HG02938 (cell line): ENCODE measurements at regions not wholly inside any gene's neighbourhood (a gene's known extent, or its start where the extent isn't known, plus 50 kb on each side); places are given as distances from the start of the nearest gene placed in this dataset.
"Not testable (repeated sequence)": the region's sequence is repeated elsewhere in the genome, so short reads cannot be mapped to it uniquely, and the experiment has no call there.

Experiments
- ATAC-seq: cut with Tn5 transposase; IDR thresholded peaks from one replicate; pipeline ENCODE4 v1.9.1; 2021; ENCODE audit warnings: mild to moderate bottlenecking, moderate library complexity; ENCODE audit not compliant: unreplicated experiment

DNA sequence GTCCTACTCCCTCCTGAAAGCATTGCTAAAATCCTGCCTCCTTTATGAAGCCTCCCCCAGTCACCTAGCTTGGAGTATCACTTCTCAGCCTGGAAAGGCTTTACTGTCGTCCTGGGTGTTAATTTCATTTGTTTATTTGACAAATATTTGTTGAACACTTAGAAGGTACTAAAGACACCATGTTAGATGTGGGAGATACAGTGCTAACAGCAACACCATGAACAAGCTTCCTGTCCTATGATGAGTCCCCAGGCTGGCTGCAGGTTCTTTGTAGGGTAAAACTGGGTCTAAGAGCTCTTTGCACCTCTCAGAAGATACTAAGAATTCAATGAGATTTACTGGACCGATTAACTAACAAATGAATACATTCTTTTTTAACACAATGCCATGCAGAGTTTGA lies 109.2 kb upstream of the TMEM170B start:
- ATAC-seq = no peak

DNA sequence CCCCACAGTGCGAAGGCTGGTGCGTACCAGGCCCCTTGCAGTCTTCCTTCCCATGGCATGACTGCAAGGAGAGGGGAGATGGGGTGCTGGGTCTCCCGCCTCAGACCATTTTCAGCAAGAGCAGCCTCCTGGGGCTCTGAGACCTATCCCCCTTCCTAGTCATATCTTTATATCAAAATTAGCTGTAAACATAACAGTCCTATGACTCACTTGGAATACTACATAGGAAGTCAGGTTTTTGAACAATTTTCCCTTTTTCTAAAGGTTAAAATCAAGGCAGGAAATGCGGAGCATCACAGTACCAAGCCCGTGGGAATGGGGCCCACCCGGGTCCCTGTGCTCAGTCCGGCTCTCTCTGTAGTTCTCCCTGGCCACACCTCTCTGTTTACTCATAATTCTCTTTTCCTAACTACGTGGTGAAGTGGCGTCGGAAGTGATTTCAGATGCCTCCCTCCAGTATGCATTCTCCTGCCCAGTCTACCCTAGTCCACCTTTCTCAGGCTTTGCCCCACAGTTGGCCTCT lies 109.8 kb upstream of the TMEM170B start:
- ATAC-seq = no peak

DNA sequence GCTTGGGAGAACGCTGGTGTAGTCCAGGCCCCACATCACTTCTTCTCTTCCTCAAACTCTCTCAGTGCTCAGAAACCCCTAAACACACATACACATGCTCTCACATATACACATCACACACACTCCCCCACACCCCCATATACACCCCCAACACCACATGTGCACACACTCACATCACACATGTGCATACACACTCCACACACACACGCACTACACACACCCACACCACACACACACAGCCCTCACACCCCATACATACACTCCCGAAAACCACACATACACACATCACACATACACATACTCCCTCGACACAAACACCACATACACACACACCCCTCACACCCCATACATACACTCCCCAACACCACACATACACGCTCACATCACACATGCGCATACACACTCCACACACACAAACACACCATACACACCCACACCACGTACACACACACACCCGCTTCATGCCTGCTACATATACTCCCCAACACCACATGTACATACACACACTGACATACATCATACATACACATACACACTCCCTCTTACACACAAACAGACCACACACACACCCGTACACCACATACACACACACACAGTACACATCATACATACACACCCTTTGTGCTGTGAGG lies 110.3 kb upstream of the TMEM170B start:
- ATAC-seq = no peak

DNA sequence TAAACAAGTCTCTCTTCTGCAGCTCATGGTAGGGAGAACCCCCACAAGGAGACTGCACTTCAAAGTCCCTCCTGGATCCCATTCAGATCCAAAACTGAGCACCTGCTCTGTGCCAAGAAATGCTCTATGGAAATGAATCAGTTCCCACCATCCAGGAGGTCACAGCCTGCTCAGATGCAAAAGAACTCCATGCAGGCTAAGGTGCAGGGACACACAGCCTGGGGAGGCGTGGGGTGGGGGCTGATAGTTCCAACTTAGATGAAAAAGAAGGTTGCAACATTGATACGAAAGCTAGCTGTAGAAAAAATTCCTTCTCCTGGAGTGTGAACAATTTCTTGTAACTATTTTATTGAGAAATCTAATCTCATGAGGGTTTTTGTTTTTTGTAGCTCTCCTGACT lies 111.0 kb upstream of the TMEM170B start:
- ATAC-seq = no peak

DNA sequence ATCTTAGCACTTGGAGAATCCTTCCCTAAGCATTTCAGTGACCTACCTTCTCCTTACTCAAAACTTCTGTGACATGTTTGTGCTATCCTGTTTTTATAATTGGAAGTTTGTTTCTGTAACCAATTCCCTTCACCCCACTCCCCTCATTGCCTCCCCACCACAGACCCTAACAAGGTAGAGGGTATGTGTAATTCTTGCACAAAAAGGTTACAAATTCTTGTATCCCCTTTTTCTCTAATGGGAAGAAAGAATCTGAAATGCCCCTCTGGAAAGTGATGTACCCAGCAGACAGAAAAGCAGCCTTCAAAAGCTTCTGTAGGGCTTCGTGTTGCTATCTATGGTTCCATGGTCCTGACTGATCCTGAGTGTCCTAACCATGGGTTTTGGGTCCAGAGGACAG lies 111.7 kb upstream of the TMEM170B start:
- ATAC-seq = no peak

DNA sequence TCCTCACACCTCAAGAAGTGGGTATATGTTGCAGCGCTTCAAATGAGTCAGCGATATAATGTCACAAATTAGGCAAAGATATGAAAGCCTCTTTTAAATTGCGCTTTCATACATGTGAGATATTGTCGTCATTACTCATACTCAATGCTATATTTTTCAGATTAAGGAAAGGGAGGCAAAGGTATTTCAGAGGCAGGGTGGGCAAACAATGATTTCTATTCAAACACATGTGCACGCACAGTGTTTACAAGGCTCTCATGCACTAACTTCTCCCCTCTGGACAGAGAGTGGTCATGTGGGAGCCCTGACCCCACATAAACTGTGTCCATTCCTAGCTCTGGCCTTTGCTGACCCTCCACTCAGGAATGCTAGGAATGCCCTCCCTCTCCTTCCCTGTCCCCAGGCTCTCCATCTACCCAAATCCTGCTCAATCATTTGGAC lies 112.1 kb upstream of the TMEM170B start:
- no peak for ATAC-seq

DNA sequence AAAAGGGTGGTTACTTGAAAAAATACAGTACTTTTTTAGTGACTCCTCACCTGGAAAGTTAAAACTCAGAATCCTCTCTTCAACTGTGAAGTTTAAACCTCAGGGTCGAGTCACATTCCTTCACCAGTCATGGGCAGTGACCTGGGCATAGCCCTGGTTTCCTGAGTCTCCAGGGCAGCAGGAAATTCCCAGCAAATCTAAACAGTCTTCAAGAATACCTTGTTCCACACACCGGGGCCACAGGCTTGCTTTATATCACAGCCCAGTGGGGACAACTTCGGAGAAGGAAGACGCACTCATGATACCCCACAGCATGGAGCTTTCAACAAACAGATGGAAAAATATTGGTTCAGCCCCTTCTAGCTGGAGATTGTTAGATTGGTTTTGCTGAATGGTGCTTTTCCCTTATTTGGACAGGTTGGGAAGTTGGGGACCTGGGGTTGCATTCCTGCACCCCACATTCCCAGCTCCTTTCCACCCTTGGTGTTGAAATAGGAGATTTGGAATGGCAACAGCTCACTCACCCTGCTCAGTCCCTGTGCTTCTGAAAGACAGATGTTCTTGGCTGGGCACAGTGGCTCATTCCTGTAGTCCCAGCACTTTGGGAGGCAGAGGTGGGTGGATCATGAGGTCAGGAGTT lies 113.0 kb upstream of the TMEM170B start:
- no peak for ATAC-seq

DNA sequence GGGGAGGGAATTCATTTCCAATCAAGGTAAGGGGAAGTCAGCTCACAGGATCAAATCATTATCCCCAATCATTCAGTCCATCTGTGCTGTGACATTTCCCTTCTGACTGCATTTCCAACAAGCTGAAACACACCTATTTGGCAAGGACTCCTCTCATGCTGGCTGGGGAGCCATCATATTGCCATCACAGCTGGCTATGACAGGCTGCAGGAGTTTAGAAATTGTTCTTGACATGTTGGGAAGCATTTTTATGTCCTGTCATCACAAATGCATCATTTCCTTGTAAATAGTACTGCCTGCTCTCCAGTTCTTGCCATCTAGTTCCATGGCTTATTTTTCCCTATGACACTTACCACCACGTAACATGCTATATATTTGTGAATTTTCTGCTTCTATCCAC lies 113.9 kb upstream of the TMEM170B start:
- ATAC-seq = no peak

DNA sequence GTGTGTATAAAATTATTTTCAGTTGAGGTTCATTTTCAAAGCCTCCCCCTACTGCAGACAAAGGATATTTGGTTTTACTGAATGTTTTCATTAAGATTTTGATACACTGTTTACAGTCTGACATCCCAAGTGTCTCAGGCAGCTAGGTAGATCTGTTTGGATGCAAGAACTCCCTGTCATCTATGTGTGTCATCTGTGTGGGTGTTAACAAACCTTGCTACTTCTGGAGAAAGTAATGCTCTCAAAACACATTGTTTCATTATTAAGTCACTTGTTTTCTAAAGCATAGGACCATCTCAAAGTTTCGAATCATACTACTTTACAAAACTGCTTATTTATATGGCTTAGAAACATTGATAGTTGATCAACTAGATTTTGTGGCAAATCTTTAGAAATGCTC lies 114.5 kb upstream of the TMEM170B start:
- ATAC-seq = no peak

DNA sequence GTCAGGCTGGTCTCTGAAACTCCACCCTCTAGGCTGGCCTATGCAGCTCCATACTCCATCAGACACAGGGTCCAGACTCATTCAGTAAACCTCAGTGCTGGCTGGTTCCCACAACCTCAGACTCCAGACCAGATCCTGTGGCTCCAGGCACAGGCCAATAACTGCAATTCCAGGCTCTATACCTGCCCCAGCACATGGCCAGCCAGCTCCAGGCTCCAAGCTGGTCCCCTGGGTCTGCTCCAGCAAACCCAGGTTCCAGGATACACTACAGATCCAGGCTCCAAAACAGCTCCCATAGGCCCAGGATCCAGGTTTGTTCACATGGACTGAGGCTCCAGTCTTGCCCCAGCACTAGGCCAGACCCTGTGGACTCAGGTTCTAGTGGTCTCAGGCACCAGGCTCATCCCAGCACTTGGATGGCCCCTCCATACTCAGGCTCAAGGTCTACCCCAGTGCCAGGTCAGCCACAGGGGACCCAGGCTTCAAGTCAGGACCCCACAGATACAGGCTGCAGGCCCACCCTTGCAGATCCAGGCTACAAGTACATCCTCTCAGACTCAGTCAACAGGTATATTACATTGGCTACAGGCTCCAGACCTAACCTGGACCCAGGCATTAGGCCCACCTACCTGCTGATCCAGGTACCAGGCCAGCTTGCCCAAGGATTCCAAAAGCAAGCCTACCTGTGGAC lies 117.6 kb upstream of the TMEM170B start:
- ATAC-seq = no peak

DNA sequence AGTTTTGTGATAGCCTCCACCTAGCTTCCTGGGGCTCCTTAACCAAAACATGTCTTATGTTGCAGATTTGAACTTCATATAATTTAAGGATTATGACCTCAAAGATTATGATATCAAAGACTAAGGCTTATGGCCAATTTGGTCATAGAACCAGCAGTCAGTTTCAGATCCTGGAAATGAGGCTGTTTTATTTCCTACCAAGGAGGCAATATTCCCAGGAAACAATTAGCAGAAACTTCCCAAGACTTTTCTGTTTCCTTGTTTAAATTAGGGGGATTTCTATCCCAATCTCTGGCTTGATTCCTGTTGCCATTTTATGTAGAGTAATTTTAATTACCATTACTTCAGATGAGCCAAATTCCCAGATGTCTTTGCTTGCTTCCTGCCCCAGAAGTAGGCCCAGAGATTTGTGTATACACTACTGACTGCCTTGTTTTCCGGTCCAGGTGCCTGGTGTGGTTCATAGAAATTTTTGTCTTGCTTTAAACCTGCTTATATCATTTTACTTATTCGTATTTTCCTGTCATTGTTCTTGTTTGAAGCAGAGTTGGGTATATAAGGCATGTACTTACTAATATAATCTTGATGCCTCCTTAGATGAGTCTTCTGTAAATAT lies 119.2 kb upstream of the TMEM170B start:
- ATAC-seq = no peak

DNA sequence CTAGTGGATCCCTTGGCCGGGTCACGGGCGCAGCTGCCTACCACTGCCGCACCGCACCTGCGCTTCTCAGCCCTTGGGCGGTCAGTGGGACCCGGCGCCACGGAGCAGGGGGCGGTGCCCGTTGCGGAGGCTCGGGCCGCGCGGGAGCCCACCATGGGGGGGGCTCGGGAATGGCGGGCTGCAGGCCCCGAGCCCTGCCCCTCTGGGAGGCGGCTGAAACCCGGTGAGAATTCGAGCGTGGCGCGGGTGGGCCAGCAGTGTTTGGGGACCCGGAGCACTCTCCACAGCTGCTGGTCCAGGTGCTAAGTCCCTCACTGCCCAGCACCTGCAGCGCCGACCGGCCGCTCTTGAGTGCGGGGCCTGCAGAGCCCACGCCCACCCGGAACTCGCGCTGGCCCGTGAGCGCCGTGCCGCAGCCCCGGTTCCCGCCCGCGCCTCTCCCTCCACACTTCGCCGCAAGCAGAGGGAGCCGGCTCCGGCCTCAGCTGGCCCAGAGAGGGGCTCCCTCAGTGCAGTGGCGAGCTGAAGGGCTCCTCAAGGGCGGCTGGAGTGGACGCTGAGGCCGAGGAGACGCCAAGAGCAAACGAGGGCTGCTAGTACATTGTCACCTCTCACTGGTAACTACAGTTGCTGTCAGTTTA lies 120.5 kb upstream of the TMEM170B start:
- ATAC-seq = no peak

DNA sequence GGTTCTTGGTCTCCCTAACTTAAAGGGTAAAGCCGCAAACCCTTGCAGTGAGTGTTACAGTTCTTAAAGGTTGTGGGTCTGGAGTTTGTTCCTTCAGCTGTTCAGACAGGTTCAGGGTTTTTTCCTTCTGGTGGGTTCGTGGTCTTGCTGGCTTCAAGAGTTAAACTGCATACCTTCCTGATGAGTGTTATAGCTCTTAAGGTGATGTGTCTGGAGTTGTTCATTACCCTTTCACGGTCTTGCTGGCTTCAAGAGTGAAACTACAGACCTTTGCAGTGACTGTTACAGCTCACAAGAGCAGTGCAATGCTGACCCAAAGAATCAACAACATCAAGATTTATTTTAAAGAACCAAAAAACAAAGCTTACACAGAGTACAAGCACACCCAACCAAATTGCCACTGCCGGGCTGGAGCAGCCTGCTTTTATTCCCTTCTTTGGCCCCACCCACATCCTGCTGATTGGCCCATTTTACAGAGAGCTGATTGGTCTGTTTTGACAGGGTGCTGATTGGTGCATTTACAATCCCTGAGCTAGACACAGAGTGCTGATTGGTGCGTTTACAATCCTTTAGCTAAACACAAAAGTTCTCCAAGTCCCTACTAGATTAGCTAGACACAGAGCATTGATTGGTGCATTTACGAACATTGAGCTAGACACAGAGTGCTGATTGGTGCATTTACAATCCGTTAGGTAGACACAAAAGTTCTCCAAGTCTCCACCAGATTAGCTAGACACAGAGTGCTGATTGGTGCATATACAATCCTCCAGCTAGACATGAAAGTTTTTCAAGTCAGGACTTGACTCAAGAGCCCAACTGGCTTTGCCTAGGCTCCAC lies 121.2 kb upstream of the TMEM170B start:
- not testable (repeated sequence) for ATAC-seq

DNA sequence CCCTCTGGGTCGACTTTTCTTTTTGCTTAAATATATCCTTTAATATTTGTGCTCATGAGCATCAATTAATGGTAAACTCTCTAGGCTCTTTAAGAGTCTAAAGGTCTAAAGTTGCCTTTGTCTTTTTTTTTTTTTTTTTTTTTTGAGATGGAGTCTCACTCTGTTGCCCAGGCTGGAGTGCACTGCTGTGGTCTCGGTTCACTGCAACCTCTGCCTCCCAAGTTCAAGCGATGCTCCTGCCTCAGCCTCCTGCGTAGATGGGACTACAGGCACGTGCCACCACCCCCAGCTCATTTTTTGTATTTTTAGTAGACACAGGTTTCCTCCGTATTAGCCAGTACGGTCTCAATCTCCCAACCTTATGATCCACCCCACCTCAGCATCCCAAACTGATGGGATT lies 122.0 kb upstream of the TMEM170B start:
- no peak for ATAC-seq

DNA sequence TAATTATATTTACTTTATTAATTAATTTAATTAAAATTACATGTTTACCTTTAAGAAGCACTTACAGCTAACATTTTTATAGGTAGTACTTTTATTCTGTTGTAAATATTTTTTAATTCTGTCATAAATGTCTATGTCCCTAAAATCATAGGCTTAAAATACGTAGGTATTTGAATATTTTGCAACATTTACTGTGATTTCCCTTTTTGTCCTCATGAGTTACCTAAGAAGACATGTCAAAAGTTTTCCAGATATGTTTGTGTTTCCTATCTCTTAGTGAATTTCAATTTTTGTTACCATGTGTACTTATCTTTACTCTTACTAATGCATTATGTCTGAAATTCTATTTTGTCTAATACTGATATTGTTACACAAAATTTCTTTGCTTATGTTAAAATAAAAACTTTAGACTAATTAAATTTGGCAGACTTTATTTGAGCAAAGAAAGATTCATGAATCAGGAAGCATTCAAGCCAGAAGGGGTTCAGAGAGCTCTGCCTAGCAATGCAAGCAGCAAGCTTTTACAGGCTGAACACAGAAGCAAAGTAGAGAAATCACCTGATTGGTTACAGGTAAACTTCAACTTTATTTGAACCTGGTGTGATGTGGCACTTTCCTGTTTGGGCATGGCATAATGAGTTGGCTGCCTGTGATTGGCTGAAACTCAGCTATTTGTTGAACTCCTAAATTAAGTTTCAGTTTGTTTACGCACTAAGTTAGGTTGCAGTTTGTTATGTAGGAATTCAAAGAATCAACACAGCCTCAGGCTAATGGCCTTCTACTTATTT lies 123.2 kb upstream of the TMEM170B start:
- ATAC-seq = peak; percentile 65

DNA sequence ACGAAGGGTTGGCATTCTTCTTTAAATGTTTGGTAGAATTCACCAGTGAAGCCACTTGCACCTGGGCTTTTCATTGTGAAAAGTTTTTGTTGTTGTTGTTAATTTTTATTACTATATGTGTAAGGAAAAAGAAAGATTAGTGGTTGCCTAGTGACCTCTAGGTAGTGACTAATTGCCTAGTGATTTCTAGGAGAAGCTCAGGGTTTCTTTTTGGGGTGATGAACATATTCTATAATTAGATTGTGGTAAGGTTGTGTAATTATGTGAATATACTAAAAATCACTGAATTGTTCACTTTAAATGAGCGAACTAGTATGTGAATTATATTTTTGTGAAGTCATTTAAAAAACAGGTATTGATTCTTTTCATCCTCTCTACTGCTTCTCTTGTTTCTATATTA lies 123.8 kb upstream of the TMEM170B start:
- no peak for ATAC-seq

DNA sequence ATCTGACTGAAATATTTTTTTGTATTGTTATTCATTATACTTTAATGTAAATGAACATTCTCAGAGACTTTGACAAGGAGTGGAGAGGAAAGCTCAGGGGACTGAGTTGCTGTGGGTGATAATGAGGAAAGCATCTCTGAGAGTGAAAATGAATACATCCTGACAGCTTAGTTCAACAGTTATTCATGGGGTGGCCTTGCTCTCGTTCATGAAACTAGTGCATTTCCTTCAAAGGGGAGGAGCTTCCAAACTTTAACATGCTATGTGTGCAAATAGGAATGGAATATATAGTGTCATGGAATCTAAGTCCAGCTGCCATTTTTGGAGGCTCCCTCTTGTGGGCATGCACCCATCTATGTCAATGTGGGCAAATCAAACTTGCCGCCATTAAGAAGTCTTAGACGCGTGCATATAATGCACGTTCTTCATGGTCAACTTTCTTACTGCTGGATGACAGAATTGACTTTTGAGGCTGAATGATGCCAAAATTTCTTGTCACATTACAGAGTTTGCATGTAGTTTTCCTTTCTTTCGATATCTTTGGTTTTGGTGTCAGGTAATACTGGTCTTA lies 124.3 kb upstream of the TMEM170B start:
- no peak for ATAC-seq

DNA sequence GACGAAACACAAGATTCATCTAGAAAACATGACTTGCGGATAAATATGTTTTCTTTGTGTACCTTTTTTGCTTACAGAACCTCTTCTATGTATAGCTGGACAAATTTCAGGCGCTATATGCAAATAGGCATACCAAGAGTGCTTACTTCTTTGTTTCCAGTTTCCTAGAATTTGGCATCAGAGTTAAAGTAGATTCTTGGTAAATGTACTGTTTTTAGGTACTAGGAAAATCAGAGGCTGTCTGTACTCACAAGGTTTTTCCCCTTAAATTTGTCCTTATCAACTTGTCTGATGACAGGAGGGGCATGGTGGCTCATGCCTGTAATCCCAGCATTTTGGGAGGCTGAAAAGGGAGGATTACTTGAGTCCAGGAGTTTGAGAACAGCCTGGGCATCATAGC lies 124.9 kb upstream of the TMEM170B start:
- ATAC-seq = no peak

DNA sequence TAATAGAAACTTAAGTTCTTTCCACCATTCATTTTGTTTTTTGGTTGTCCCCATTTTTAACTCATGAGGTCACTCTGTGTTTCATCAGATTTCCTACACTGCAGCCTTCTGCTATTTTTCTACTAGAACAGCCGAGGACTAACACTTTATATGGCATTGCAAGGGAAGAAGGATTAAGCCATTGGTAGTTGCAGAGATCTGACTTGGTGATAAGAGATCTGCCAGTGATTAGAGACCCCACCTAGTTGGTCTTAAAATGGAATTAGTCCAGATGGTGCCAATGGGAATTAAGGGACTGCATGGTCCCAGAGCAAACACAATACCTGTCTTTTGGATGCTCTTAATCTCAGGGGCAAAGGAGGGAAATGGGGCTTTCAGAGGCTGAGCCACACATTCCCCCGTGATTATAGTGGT lies 125.5 kb upstream of the TMEM170B start:
- no peak for ATAC-seq
